Mesendoderm (in vitro differentiated cells): ENCODE measurements at regions not wholly inside any gene's neighbourhood (a gene's known extent, or its start where the extent isn't known, plus 50 kb on each side); places are given as distances from the start of the nearest gene placed in this dataset.
A peak's percentile ranks its signal among the peaks of the same experiment; 100 is the strongest.

Source experiments
- DNase-seq: peaks from one replicate; pipeline ENCODE4 v3.0.0; 2013
- H2AK5ac ChIP-seq: 2 replicates; pipeline ENCODE4 v1.6.1; 2013; ENCODE audit warnings: low read length, inconsistent platforms
- H2BK120ac ChIP-seq: 2 replicates; pipeline ENCODE4 v1.6.1; 2013; ENCODE audit warnings: low read depth, mild to moderate bottlenecking, low read length, moderate library complexity, mixed read lengths
- H2BK15ac ChIP-seq: replicated peaks from 2 replicates; pipeline ENCODE4 v1.6.1; 2013; ENCODE audit warnings: low read depth, mild to moderate bottlenecking, moderate library complexity
- H2BK5ac ChIP-seq: 2 replicates; pipeline ENCODE4 v1.6.1; 2013; ENCODE audit warnings: low read length, inconsistent platforms
- H3K18ac ChIP-seq: 2 replicates; pipeline ENCODE4 v1.6.1; 2013; ENCODE audit warnings: mild to moderate bottlenecking, low read length, mixed read lengths
- H3K23ac ChIP-seq: one replicate; pipeline ENCODE4 v1.6.1; 2013; ENCODE audit warnings: low read length
- H3K27ac ChIP-seq: 2 replicates; pipeline ENCODE4 v1.5.1; 2013; ENCODE audit warnings: low read depth, mild to moderate bottlenecking, inconsistent platforms, low read length, moderate library complexity
- H3K27me3 ChIP-seq: 2 replicates; pipeline ENCODE4 v1.6.1; 2013; ENCODE audit warnings: low read length, control low read depth, mild to moderate bottlenecking, inconsistent platforms; ENCODE audit not compliant: insufficient read depth, poor library complexity
- H3K36me3 ChIP-seq: 2 replicates; pipeline ENCODE4 v1.6.1; 2013; ENCODE audit warnings: low read length, inconsistent platforms; ENCODE audit not compliant: control insufficient read depth, insufficient read depth
- H3K4ac ChIP-seq: one replicate; pipeline ENCODE4 v1.6.1; 2013; ENCODE audit warnings: low read depth, mild to moderate bottlenecking, low read length, moderate library complexity
- H3K4me1 ChIP-seq: 2 replicates; pipeline ENCODE4 v1.6.1; 2013; ENCODE audit warnings: low read depth, low read length, inconsistent platforms; ENCODE audit not compliant: control insufficient read depth
- H3K4me2 ChIP-seq: 2 replicates; pipeline ENCODE4 v1.6.1; 2013; ENCODE audit warnings: low read length
- H3K4me3 ChIP-seq: 2 replicates; pipeline ENCODE4 v1.5.1; 2013; ENCODE audit warnings: mild to moderate bottlenecking, low read length
- H3K56ac ChIP-seq: one replicate; pipeline ENCODE4 v1.6.1; 2013; ENCODE audit warnings: low read length
- H3K79me1 ChIP-seq: 2 replicates; pipeline ENCODE4 v1.6.1; 2013; ENCODE audit warnings: low read length, inconsistent platforms
- H3K79me2 ChIP-seq: 2 replicates; pipeline ENCODE4 v1.6.1; 2013; ENCODE audit warnings: mild to moderate bottlenecking, low read length; ENCODE audit not compliant: control insufficient read depth, insufficient read depth
- H3K9ac ChIP-seq: 2 replicates; pipeline ENCODE4 v1.6.1; 2013; ENCODE audit warnings: low read length, inconsistent platforms
- H4K5ac ChIP-seq: one replicate; pipeline ENCODE4 v1.6.1; 2013; ENCODE audit warnings: low read length
- H4K8ac ChIP-seq: one replicate; pipeline ENCODE4 v1.6.1; 2013; ENCODE audit warnings: low read depth, mild to moderate bottlenecking, control low read depth, low read length, moderate library complexity
- WGBS: extraction: QIAGEN DNeasy Blood & Tissue Kit; methylation state at CpG from one replicate; pipeline ENCODE4 v1.1.7; 2013; ENCODE audit warnings: low lambda C conversion rate, missing lambda C conversion rate; ENCODE audit not compliant: insufficient coverage; ENCODE audit errors: extremely low coverage; 5-methylcytosine and 5-hydroxymethylcytosine counted together

- Histone ChIP-seq H4K8ac (no peak overlapping the region), H3K9ac (no peak overlapping the region), H3K4ac (no peak overlapping the region), H3K56ac (no peak overlapping the region), H2BK15ac (no peak overlapping the region), H3K4me3 (no peak overlapping the region), H4K5ac (no peak overlapping the region), H3K18ac (no peak overlapping the region), H3K36me3 (no peaks in the 10 kb centered on the region), H2AK5ac (no peak overlapping the region), H3K27me3 (no peaks in the 10 kb centered on the region), H3K4me2 (no peak overlapping the region), H3K23ac (no peak overlapping the region), H2BK120ac (no peak overlapping the region), H3K79me1 (no peaks in the 10 kb centered on the region), H2BK5ac (no peak overlapping the region), H3K4me1 (no peaks in the 10 kb centered on the region), H3K79me2 (no peaks in the 10 kb centered on the region), H3K27ac (no peak overlapping the region)
- no peak for DNase-seq
- WGBS = no CpG with 5 or more reads among the region's 2 CpGs
These were observed 842.0 kb downstream of the RPS29 start for GRCh38 chr14:48744202-48744601.

GRCh38 chr14:48738186-48738925 lies 847.8 kb downstream of the RPS29 start:
- Histone ChIP-seq H3K4me3 (no peak overlapping the region), H3K4me1 (no peaks in the 10 kb centered on the region), H3K23ac (no peak overlapping the region), H3K4ac (no peak overlapping the region), H4K8ac (no peak overlapping the region), H2AK5ac (no peak overlapping the region), H3K4me2 (no peak overlapping the region), H2BK5ac (no peak overlapping the region), H2BK15ac (no peak overlapping the region), H3K79me1 (no peaks in the 10 kb centered on the region), H3K18ac (no peak overlapping the region), H3K79me2 (no peaks in the 10 kb centered on the region), H3K27me3 (no peaks in the 10 kb centered on the region), H3K36me3 (no peaks in the 10 kb centered on the region), H3K9ac (no peak overlapping the region), H2BK120ac (no peak overlapping the region), H4K5ac (no peak overlapping the region), H3K27ac (no peak overlapping the region), H3K56ac (no peak overlapping the region)
- DNase-seq = no peak
- no CpG with 5 or more reads among the region's 1 CpG for WGBS

DNA sequence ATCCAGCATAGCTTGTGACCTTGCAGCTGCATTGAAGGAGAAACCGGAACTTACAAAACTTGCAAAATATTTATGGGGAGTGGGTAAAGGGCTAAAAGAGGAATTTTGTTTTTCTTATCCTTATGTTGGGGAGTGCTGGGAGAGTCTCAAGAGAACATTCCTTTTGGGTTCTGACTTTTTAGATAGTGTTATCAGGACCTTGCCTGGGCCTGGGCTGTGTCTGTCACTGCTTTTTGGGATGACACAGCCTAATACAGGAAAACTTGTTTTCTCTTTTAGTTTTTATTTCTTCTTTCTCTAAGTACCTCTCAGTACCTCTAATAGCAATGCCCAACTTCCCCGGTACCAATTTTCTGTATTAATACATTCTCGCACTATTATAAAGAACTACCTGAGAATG lies 850.6 kb downstream of the RPS29 start:
- Histone ChIP-seq H3K27me3 (no peaks in the 10 kb centered on the region), H3K4me2 (no peak overlapping the region), H3K4ac (no peak overlapping the region), H2BK5ac (no peak overlapping the region), H3K27ac (no peak overlapping the region), H2BK15ac (no peak overlapping the region), H2AK5ac (no peak overlapping the region), H3K79me1 (no peaks in the 10 kb centered on the region), H3K79me2 (no peaks in the 10 kb centered on the region), H3K4me1 (no peaks in the 10 kb centered on the region), H3K23ac (no peak overlapping the region), H3K4me3 (no peak overlapping the region), H4K8ac (no peak overlapping the region), H2BK120ac (no peak overlapping the region), H3K18ac (no peak overlapping the region), H3K36me3 (no peaks in the 10 kb centered on the region), H3K9ac (no peak overlapping the region), H3K56ac (no peak overlapping the region), H4K5ac (no peak overlapping the region)
- WGBS = no CpG with 5 or more reads among the region's 3 CpGs
- DNase-seq = no peak

DNA sequence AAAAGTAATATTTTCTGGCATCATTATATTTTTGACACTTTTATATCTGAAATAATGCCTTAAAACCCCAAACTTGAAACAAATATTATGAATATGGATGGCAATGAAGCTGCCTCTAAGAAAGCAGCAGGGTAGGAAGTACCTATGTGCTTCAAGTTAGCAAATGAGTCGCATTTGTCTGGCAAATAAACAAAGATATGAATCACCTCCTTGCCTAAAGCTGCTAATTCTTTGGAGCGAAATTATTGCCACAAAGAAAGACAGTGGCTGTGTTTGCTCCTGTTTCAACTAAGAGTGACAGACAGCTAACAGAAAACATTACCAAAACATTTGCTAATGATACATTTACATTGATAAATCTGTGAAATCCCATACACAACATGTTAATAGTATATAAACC lies 854.9 kb downstream of the RPS29 start:
- no peak overlapping the region for H3K27ac ChIP-seq
- H3K9ac ChIP-seq = no peak overlapping the region
- no peak overlapping the region for H3K4me2 ChIP-seq
- no peaks in the 10 kb centered on the region for H3K27me3 ChIP-seq
- no peaks in the 10 kb centered on the region for H3K4me1 ChIP-seq
- H3K4ac ChIP-seq = no peak overlapping the region
- H3K79me1 ChIP-seq = no peaks in the 10 kb centered on the region
- H3K79me2 ChIP-seq = no peaks in the 10 kb centered on the region
- no peak overlapping the region for H3K18ac ChIP-seq
- no peak overlapping the region for H4K8ac ChIP-seq
- no peak overlapping the region for H3K23ac ChIP-seq
- H2AK5ac ChIP-seq = no peak overlapping the region
- DNase-seq = no peak
- no peak overlapping the region for H2BK120ac ChIP-seq
- no peak overlapping the region for H3K56ac ChIP-seq
- no peaks in the 10 kb centered on the region for H3K36me3 ChIP-seq
- no peak overlapping the region for H2BK15ac ChIP-seq
- no CpG with 5 or more reads among the region's 2 CpGs for WGBS
- no peak overlapping the region for H4K5ac ChIP-seq
- H2BK5ac ChIP-seq = no peak overlapping the region
- H3K4me3 ChIP-seq = no peak overlapping the region

DNA sequence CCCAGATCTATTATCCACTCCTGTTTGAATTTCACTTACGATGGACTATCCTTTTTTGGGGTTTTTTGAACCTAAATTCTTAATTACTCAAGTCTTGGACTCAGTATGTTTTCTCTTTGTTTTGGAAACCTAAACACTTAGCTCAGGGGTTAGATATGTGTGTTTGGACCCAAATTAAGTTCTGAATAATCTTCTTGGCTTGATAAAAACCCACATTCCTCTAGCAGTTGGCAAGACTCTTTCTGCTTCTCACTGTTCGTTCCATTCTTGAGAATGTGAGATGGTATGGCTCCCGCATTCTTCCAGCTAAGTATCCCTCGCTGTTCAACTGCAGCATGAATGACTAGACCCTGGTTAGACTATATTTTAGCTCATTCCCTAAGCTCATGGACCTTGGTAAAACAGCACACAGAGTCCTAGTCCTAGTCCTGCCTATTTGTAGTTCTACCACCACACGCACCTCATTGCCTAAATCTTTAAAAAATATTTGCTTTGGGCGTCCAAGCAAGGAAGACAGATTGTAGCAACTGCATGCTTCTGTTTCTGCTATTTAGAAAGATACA lies 860.0 kb downstream of the RPS29 start:
- no peak overlapping the region for H3K27ac ChIP-seq
- no peak overlapping the region for H2BK15ac ChIP-seq
- H3K4me3 ChIP-seq = no peak overlapping the region
- H2BK120ac ChIP-seq = peak overlapping the region; percentile 38
- no peak overlapping the region for H2AK5ac ChIP-seq
- no peaks in the 10 kb centered on the region for H3K79me2 ChIP-seq
- H3K56ac ChIP-seq = no peak overlapping the region
- H3K36me3 ChIP-seq = no peaks in the 10 kb centered on the region
- no peak overlapping the region for H2BK5ac ChIP-seq
- H3K4ac ChIP-seq = no peak overlapping the region
- WGBS = no CpG with 5 or more reads among the region's 6 CpGs
- no peak overlapping the region for H3K18ac ChIP-seq
- no peaks in the 10 kb centered on the region for H3K4me1 ChIP-seq
- H3K79me1 ChIP-seq = no peaks in the 10 kb centered on the region
- no peak overlapping the region for H3K23ac ChIP-seq
- no peak for DNase-seq
- H3K4me2 ChIP-seq = no peak overlapping the region
- no peaks in the 10 kb centered on the region for H3K27me3 ChIP-seq
- no peak overlapping the region for H3K9ac ChIP-seq
- no peak overlapping the region for H4K5ac ChIP-seq
- H4K8ac ChIP-seq = no peak overlapping the region
